ENCODE measurements at regions not wholly inside any gene's neighbourhood (a gene's known extent, or its start where the extent isn't known, plus 50 kb on each side); places are given as distances from the start of the nearest gene placed in this dataset.

DNA sequence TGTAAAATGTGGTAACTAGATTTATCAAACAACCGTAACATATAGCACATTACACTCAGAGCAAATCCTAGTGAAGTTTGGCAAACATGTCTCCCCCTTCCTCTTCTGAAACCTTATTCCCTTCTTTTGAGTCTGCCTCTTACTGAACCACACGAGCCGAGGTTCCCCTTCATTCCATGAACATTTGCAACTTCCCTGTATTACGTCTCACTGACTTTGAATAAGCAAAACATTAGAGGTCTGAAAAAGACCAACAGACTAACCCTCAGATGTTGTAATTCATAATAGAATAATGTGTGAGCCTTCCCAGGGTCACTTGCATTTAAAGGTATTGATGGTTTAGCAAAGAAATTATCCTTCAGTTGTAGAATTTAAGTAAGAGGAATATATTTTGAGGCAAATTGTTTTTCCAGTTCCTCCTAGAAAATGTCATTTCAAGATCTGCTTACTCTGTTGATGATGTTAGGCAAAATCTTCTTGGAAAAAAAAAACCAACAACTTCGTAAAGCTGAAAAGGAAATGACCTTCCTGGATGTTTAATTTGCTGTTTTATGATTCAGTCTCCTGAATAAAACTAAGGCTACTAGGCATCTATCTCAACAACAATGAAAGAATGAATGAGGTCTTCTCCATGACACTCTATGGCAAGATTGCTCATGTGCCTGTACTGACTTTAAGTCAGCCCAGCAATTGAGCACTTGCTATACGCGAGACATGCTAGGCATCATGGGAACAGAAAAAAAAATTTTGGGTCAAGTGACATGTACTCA lies 296.9 kb upstream of the NECTIN3 start:
- TF ChIP-seq, protein P1, sequence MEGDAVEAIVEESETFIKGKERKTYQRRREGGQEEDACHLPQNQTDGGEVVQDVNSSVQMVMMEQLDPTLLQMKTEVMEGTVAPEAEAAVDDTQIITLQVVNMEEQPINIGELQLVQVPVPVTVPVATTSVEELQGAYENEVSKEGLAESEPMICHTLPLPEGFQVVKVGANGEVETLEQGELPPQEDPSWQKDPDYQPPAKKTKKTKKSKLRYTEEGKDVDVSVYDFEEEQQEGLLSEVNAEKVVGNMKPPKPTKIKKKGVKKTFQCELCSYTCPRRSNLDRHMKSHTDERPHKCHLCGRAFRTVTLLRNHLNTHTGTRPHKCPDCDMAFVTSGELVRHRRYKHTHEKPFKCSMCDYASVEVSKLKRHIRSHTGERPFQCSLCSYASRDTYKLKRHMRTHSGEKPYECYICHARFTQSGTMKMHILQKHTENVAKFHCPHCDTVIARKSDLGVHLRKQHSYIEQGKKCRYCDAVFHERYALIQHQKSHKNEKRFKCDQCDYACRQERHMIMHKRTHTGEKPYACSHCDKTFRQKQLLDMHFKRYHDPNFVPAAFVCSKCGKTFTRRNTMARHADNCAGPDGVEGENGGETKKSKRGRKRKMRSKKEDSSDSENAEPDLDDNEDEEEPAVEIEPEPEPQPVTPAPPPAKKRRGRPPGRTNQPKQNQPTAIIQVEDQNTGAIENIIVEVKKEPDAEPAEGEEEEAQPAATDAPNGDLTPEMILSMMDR (conservative IDR thresholded peaks at IDR 0.05; ENCODE audit: low read depth, low read length) = no peak
- no peak for DNase-seq (ENCODE audit: low read depth)
- H3K4me3 ChIP-seq (ENCODE audit: low read length) = no peak overlapping the region

DNA sequence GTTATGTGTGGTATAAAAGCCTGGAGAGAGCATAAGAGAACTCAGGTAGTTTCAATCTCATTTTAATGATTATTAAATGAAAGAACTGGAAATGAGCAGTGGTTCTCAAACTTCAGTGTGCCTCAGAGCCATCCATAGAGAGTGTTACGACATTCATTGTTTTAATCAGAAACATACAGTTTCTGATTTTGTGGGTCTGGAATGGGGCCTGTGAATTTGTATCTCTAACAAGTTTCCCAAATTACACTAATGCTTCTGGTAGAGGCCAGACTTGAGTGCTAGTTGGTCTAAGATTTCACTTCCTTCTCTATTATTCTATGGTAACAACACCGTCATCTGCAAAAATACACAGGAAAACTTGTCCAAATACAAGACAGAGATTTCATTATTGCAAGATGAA lies 292.0 kb upstream of the NECTIN3 start:
- TF ChIP-seq, protein P1 (conservative IDR thresholded peaks at IDR 0.05; ENCODE audit: low read depth, low read length) = no peak
- no peak for DNase-seq (ENCODE audit: low read depth)
- H3K4me3 ChIP-seq (ENCODE audit: low read length) = no peak overlapping the region

DNA sequence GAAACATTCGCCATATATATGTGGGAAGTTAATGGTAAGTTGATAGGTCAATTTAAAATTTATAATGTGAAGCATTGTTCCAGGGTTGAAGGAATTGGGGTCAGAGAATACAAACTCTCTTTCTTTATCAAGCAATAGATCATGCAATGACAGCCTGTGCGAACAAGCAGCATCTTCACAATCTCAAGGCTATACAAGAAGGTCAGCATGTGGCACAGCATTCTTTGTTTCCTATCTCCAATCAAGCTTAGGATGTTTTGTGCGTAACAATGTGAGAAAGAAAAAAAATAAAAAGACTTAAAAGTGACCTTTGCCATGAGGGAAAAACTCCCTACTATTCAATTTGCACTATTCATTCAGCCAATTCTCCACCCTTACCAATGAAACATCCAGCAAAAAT lies 288.1 kb upstream of the NECTIN3 start:
- TF ChIP-seq, protein P1 (conservative IDR thresholded peaks at IDR 0.05; ENCODE audit: low read depth, low read length) = no peak
- no peak overlapping the region for H3K4me3 ChIP-seq (ENCODE audit: low read length)
- DNase-seq (ENCODE audit: low read depth) = no peak

DNA sequence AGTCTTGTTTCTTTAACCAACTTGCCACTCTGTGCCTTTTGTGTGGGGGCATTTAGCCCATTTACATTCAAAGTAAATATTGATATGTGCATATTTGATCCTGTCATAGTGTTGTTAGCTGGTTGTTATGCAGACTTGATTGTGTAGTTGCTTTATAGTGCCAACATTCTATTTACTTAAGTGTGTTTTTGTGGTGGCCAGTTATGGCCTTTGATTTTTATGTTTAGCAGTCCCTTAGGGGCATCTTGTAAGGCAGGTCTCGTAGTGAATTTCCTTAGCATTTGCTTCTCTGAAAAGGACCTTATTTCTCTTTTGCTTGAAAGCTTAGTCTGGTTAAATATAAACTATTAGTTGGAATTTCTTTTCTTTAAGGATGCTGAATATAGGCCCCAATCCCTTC lies 282.8 kb upstream of the NECTIN3 start:
- DNase-seq (ENCODE audit: low read depth) = no peak
- TF ChIP-seq, protein P1 (conservative IDR thresholded peaks at IDR 0.05; ENCODE audit: low read depth, low read length) = no peak
- no peak overlapping the region for H3K4me3 ChIP-seq (ENCODE audit: low read length)

DNA sequence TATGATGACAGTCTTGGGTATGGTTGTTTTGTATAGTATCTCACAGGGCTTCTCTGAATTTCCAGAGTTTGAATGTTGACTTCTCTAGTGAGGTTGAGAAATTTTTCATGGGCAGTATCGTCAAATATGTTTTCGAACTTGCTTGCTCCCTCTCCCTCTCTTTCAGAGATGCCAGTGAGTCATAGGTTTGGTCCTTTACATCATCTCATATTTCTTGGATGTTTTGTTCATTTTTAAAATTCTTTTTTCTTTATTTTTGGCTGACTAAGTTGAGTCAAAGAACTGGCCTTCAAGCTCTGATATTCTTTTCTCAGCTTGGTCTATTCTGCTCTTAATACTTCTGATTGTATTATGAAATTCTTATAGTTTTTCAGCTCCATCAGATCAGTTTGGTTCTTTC lies 282.3 kb upstream of the NECTIN3 start:
- H3K4me3 ChIP-seq (ENCODE audit: low read length) = no peak overlapping the region
- DNase-seq (ENCODE audit: low read depth) = no peak
- TF ChIP-seq, protein P1 (conservative IDR thresholded peaks at IDR 0.05; ENCODE audit: low read depth, low read length) = no peak

DNA sequence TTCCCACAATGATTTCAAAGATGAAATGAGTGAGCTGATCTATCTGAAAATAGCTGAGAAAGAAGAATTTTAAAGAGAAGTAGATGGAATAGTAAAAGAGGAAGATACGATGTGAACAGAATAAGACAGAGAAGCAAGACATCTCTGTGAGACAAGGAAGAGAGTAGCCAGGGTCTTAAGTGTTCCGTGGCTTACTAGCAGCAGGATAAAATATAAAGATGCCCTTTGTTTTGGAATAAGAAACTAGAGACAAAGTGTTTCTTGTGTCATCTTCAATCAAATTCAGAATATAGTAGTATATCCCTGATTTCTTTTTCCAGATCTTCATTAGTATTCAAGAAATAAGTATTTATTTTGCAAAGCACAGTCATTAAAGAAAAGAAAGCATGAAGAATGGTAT lies 281.0 kb upstream of the NECTIN3 start:
- no peak overlapping the region for H3K4me3 ChIP-seq (ENCODE audit: low read length)
- no peak for DNase-seq (ENCODE audit: low read depth)
- TF ChIP-seq, protein P1 (conservative IDR thresholded peaks at IDR 0.05; ENCODE audit: low read depth, low read length) = no peak

DNA sequence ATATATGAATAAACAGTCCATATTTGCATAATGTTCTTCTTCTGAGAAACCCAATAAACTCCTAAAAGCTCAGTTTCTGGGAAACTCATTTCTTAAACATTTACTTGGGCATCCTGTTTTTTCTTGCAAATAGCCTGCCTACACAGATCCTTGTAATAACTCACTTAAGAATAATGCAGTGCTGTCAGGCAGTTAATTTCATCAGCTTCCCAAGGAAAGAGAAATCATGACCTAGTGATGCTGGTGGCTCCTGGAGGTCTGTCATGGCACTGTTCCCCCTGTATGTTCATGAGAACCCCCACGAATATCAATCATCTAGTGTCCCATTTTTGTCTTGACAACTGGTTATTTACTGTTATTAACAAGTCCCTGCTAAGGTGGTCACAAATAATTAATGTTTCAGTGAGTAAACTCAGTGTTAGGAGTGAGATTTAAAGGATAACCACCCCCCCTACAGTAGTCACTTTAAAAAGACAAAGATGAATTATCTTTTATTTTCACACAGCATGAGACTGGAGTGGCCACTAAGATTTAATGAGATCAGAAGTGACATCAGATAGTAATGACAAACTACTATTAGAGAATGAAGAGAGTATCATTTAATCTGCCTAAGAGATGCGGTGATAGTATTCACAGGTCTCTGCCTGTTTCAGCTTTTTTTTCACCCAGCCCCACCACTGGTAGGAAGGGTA lies 279.5 kb upstream of the NECTIN3 start:
- DNase-seq (ENCODE audit: low read depth) = no peak
- H3K4me3 ChIP-seq (ENCODE audit: low read length) = no peak overlapping the region
- TF ChIP-seq, protein P1 (conservative IDR thresholded peaks at IDR 0.05; ENCODE audit: low read depth, low read length) = no peak
